GM18517 (cell line): ENCODE measurements at regions not wholly inside any gene's neighbourhood (a gene's known extent, or its start where the extent isn't known, plus 50 kb on each side); places are given as distances from the start of the nearest gene placed in this dataset.

ENCODE experiments used
- ATAC-seq: cut with Tn5 transposase; IDR thresholded peaks from one replicate; pipeline ENCODE4 v1.9.1; 2021; ENCODE audit warnings: mild to moderate bottlenecking, moderate library complexity; ENCODE audit not compliant: unreplicated experiment

DNA sequence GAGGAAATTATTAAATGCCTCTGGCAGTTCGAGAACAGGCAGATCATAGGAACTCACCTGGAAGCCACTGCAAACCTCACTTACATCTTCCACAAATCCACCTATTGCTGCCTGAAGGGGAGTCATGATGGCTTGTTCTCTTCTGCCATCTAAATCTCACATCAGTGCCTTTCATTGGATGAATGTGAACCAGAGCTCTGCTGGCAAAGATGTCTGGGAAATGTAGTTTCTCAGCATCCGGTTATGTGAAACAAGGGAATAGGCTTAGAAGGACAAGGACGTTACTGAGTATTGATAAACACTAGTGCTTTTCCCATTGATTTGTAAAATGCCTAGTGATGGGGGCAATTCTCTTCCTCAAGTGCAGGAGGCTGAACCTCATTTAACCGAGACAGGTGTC is 483.3 kb downstream of the ARHGEF28 start:
- no peak for ATAC-seq

- ATAC-seq: no peak
Measured at GRCh38 chr5:74107899-74108298, 481.9 kb downstream of the ARHGEF28 start.

DNA sequence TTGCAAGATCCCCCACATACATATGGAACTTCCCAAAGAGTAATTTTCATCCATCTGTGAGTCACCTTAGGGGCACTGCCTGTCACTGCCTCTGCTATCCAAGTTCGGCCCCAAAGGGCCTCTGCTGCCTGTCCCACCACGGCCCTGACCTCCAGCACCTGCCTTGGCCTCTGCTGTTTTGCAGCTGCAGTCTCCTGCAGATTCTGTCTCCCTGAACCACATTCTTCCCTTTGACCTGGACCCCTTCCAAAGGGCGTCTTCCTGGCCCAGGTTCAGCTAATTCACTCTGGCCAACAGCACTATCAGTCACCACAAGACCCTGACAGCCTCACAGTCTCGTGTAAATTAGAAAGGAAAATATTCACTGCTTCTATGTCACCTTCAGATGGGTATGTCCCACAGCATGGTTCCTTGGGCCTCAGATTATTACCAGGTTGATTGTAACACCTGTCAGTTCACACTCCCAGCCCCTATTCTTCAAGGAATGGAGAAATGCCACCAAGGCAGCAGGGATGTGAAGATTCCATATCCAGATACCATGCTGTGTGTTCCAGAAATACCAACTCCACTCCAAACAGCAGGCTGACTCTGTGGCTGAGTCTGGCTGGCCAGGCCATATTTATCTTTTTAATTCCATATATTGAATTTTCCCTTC is 479.3 kb downstream of the ARHGEF28 start:
- ATAC-seq: no peak

DNA sequence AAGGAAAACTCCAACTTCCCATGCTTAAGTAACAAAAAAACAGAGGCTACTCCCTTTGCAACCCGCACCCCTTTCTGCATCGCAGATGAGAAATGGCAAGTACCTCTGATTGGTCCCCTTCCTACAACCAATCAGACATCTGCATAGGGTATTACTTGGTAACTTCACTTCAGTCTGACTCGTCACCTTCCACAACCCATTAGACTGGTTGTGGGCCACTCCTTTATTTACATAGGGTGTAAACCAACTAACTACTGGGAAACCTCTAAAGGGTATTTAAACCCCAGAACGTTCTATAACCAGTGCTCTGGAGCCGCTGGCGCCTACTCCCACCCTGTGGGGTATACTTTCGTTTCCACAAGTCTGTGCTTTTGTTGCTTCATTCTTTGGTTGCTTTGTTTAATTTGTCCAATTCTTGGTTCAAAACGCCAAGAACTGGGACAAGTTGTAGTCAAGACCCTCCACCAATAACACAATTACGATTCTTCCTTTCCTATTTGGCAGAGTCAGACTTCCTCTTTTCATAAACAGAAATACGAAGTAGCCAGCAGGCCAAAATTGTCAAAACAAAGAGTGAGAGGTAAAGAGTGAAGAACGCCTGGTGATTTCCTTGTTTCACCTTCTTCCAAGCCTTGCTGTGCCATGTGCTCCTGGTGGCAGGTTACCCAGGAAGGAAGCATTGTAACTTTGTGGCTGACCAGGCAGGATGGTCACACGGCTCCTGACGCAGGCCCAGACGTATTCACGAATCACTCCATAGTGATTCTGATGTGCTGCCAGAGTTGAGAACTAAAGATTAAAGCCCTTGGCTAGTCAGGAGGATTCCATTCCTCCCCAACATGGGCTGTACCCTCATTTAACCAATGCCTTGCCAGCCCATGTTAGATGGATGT is 477.4 kb downstream of the ARHGEF28 start:
- ATAC-seq: no peak

DNA sequence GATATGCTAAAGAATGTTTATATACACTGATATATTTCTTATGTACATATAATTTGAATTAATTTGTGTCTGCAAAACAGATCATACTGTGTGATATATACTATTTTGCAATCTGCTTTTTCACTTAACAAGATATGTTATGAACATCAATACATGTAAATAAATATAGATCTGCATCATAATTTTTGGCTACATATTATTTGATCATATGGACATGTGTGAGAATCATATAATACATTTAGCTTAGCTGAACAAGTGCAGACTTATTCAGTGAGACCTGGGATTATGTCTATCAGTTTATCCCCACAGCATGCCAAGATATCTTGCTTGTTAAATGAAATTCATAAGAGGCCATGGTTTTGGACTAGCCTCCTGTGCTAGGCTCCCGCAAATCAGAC is 474.3 kb downstream of the ARHGEF28 start:
- no peak for ATAC-seq

DNA sequence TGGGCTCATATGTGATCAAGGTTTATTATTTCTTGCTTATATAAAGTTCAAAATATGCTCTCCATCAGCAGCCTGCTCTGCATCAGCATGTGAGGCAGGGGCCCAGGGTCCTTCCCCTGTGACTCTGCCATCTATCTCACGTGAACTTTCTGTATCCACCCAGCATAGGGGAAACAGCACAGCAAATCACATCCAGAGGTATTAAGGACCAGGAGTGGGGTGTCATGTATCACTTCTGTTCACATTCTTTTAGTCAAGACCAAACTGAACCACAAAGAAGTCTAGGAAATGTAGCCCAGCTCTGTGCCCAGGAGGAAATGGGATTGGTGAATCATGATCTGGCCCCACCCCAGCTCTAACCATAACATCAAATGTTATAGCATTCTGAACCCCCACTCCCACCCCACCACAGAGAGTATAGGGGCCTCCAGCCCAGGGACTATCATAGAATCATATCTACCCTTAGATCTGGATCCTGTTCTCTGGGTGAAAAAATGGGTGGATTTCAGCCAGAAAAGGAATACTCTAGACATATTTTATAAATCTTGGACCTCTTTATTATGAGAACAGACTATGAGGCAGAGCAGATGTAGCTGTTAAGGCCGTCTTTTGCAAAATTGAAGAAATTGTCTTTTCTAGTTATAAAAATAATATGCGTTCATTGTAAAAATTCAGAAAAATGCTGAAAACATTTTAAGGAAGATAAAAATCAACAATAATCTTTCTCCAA is 473.7 kb downstream of the ARHGEF28 start:
- ATAC-seq: no peak

DNA sequence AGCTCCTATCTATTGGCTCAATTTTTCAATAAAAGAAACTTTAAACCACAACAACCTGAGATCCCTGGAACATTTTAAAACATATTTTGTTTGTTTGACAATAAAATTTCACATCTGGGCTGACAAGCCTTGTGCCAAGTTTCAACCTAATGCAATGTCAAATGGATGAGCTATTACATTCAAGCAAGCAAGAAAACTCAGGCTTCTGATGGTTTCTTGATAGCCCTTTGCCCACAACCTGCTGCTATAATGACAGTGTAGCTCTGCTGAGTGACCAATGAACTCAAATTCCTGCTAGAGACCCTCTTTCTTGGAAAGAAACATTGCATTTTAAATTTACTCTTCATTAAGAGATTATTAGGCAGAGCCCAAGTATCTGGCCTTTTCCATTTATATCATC is 472.9 kb downstream of the ARHGEF28 start:
- ATAC-seq: no peak

DNA sequence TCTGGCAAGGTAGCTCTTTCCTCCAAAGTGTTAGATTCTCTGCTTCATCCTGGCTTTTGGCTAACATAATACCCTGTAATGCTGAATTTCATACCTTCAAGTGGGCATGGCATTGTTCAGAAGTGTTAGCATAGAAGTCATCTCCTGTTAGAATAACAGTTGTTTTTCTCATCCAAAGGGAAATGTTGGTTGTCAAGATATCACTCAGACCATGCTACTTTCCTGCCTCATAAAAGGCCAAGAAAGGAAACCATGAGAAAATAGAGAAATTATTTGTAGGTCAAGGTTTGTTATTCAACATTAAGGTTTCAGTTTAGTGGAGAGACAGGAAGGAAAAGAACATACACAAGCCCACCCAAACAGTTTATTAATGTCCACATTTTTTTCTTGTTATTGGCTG is 472.5 kb downstream of the ARHGEF28 start:
- no peak for ATAC-seq

DNA sequence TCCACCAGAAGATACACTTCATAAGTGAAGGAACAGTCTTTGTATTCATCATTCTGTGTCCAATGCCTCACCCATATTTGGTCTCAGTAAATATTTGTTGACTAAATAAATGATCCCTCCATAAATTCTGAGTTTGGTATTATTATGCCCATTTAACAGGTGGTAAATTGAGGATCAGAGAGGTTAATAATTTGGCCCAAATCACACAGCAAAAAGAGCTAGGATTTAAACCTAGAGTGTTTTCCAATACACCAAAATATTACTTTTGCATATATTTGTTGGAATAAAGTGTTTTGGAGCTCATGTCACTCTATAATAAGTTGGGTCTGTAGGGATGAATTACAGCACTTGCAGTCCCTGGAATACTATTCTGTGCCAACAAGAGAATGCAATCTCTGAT is 470.3 kb downstream of the ARHGEF28 start:
- no peak for ATAC-seq

DNA sequence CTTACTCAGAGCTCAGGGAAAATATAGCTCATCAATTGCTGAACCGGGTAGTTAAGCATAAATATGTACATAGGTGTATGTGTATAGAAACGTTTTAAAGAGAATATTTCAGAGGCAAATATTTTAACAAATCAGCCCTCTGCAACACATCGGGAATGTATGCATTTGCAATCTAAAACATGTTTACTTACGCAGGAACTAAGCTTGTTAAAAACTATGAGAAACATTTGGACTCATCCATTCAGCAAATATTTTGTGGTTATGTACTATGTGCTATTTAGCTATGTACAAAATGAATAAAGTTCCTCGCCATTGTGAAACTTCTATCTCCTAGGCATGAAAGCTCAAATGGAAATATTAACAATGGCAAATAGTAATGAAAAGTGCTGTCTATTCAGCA is 469.9 kb downstream of the ARHGEF28 start:
- no peak for ATAC-seq

- no peak for ATAC-seq
Measured at GRCh38 chr5:74094782-74095108, 468.7 kb downstream of the ARHGEF28 start.

- ATAC-seq: no peak
Measured at GRCh38 chr5:74094096-74094781, 468.2 kb downstream of the ARHGEF28 start.

DNA sequence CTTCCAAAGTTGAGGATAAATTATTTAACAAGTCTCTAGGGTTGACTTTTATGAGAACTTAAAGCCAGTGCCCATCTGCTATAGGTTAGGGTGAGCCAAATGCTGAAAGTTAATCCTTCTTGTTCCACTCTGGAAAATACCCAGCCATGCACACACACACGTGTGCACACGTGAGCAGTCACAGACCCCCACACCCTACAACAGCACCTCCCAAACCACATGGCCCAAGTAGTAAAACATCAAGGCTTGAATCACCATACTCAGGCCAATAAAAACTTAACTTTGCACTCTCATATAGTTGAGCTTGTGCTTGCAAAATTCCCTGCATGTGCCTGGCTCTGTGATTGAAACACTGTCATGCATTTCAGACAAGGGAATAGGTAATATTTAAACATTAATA is 467.6 kb downstream of the ARHGEF28 start:
- ATAC-seq: no peak

DNA sequence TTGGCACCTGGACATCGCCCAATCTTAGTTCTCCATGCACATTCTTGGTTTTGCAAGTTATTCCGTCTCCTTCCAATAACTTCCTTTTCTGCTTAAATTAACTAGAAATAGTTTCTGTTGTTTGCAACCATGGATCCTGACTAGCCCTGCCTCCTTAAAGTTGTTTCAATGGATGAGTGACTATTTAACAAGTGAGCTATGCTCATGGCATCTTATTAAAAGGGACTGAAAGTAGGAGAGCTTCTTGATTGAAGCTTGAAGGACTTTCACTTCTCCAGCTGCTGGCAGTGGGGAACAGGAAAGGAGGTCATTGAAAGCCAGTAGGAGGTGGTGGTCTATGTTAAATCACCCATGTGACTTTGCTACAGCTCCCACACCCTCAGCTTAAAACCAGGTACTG is 466.8 kb downstream of the ARHGEF28 start:
- no peak for ATAC-seq

- ATAC-seq: no peak
Measured at GRCh38 chr5:74085782-74086181, 459.8 kb downstream of the ARHGEF28 start.

DNA sequence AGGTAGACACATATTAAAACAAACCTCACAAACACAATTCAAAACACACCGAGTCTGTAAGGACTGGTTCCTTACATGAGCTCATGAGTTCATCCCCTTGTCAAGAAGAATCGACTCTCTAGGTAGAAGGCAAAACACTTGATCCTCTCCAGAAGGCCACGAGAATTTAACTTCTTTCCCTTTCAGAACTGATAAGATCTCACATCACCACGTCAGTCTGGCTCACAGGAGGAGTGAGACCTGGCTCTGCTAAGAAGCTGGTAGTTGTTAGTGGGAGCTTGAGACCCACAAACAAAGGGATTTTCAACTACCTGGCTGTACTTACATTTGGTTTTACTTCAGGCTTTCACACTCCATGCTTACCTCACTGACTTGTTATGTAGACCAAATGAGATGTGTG is 459.2 kb downstream of the ARHGEF28 start:
- no peak for ATAC-seq

- ATAC-seq: no peak
Measured at GRCh38 chr5:74083096-74083791, 457.2 kb downstream of the ARHGEF28 start.

DNA sequence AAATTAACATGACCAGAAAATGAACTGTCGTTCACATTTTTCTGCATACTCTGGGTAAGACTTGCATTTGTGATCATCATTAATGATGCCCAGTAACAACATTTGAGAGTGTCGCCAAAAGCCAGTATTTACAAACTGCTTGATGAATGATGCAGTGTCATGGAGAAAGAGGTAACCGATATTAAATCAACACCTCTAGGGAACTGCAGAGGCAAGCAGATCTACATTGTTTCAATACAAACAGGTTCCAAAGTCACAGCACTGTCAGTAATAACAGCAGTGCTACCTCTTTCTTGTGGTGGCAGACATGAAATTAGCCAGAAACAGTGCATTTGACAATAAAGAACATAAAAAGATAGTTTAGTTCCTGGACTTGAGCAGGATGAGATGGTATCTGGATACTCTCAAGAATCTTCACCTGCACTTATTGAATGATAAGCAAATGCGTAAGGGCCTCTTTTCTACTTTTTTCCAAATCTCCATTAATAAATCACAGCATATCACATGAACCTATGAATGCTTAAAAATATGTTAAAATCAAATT is 456.6 kb downstream of the ARHGEF28 start:
- ATAC-seq: no peak

DNA sequence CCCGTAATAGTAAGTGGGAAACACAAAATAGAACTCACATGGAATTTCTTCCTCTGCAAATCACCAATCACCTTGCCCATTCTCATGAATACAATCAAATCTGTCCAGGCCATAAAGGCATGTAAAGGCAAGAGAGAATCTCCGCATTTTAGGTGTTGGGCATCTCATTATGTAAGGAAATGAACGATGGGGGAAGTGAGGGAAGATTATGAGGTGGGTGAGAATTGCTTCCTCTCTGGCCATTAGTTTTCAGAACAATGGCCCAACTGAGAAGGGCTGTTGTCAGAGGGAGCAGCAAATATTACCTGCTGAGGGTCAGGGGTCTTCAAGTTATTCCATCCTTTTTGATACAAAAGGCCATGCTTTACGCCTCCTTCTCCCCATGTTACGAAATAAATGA is 455.1 kb downstream of the ARHGEF28 start:
- ATAC-seq: no peak

DNA sequence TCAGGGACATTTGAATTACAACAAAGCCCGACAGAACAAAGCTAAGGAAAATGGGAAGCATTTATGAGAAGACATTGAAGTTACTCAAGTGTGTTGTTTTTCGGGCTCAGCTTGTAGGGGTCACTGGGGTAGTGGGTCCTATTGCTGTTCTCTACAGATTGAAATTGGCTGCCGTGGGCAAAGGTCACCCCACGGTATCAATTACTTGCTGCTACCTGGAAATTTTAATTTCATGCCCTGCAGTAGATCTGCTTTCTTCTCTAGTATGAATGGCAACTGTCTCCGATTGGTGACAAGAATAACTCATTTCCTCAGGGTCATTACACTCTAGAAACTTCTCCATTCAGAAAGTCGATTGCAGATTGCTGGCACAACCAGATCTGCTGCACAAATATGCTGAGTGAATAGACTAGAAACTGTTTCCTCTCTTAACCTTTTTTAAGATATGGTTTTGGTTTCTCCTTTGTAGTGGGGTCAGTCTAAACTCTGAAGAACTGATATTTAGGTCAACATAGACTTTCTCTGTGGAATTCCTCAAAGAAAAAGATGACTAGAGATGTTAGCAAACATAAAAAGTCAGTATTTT is 454.1 kb downstream of the ARHGEF28 start:
- no peak for ATAC-seq
